Breast epithelium (tissue), 3 donors: ENCODE measurements at regions not wholly inside any gene's neighbourhood (a gene's known extent, or its start where the extent isn't known, plus 50 kb on each side); places are given as distances from the start of the nearest gene placed in this dataset.

Source experiments
- POLR2A ChIP-seq: fragments of 450-650 bp; IDR thresholded peaks from one replicate; pipeline ENCODE4 v1.6.1; 2016; ENCODE audit warnings: antibody characterized with exemption, mild to moderate bottlenecking, moderate library complexity
- POLR2AphosphoS5 ChIP-seq, 3 donors: sonication (generic); formaldehyde crosslinking; IDR thresholded peaks; one replicate each; pipeline ENCODE4 v1.6.1; 2017; ENCODE audit warnings: antibody characterized with exemption in 3 of 3
- TF ChIP-seq, protein P1 (sequence below), 3 donors: fragments of 450-650 bp; IDR thresholded peaks; one replicate each; pipeline ENCODE4 v1.5.1; 2016 to 2017; ENCODE audit warnings: antibody characterized with exemption in 3 of 3, mild to moderate bottlenecking in 3 of 3, moderate library complexity in 3 of 3

DNA sequence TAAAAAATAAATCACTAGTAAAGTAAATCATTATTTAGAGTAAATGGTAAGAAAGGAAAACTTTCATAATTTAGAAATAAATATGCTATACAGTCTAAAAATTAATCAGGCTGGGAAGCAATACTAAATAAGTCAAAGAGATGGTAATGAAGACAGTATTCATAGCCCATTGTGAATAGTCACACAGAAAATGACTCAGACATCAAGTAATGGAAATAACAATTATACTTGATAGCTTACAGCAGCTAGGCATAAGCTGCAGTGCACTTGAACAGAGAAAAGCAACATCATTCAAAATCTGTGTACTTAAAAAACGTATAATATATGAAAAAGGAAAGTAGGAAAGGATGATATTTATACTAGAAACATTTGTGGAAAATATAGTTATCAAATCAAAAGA is 642.5 kb upstream of the GNPDA2 start:
- TF ChIP-seq, protein P1, sequence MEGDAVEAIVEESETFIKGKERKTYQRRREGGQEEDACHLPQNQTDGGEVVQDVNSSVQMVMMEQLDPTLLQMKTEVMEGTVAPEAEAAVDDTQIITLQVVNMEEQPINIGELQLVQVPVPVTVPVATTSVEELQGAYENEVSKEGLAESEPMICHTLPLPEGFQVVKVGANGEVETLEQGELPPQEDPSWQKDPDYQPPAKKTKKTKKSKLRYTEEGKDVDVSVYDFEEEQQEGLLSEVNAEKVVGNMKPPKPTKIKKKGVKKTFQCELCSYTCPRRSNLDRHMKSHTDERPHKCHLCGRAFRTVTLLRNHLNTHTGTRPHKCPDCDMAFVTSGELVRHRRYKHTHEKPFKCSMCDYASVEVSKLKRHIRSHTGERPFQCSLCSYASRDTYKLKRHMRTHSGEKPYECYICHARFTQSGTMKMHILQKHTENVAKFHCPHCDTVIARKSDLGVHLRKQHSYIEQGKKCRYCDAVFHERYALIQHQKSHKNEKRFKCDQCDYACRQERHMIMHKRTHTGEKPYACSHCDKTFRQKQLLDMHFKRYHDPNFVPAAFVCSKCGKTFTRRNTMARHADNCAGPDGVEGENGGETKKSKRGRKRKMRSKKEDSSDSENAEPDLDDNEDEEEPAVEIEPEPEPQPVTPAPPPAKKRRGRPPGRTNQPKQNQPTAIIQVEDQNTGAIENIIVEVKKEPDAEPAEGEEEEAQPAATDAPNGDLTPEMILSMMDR (IDR thresholded peaks at IDR 0.05) = no peak
- TF ChIP-seq POLR2AphosphoS5 (IDR thresholded peaks at IDR 0.05) (no peak), POLR2A (no peak)
